Hematopoietic multipotent progenitor cell treated with erythropoietin and hydrocortisone succinate and interleukin-3 and kit ligand, for 17 days (in vitro differentiated cells): ENCODE measurements at regions not wholly inside any gene's neighbourhood (a gene's known extent, or its start where the extent isn't known, plus 50 kb on each side); places are given as distances from the start of the nearest gene placed in this dataset.
"Not testable (repeated sequence)": the region's sequence is repeated elsewhere in the genome, so short reads cannot be mapped to it uniquely, and the experiment has no call there.

Experiments
- DNase-seq: peaks from one replicate; pipeline ENCODE4 v3.0.0-alpha.2; 2015; ENCODE audit warnings: low spot score

- DNase-seq, result no peak
Measured at GRCh38 chr22:49676783-49677494, 150.7 kb downstream of the BRD1 start.

GRCh38 chr22:49676230-49676629 lies 151.4 kb downstream of the BRD1 start:
- DNase-seq, result no peak

GRCh38 chr22:49674479-49675050 lies 153.1 kb downstream of the BRD1 start:
- no peak for DNase-seq

- no peak for DNase-seq
Measured at GRCh38 chr22:49673048-49673447, 154.6 kb downstream of the BRD1 start.

GRCh38 chr22:49672014-49672516 lies 155.6 kb downstream of the BRD1 start:
- no peak for DNase-seq

GRCh38 chr22:49671331-49672013 lies 156.2 kb downstream of the BRD1 start:
- DNase-seq, result no peak

- no peak for DNase-seq
Measured at GRCh38 chr22:49670456-49671330, 157.0 kb downstream of the BRD1 start.

GRCh38 chr22:49669969-49670455 lies 157.7 kb downstream of the BRD1 start:
- DNase-seq, result not testable (repeated sequence)

- DNase-seq, result not testable (repeated sequence)
Measured at GRCh38 chr22:49669427-49669968, 158.2 kb downstream of the BRD1 start.

- no peak for DNase-seq
Measured at GRCh38 chr22:49668402-49668801, 159.3 kb downstream of the BRD1 start.

GRCh38 chr22:49667236-49667635 lies 160.4 kb downstream of the BRD1 start:
- DNase-seq, result no peak

- no peak for DNase-seq
Measured at GRCh38 chr22:49666146-49666809, 161.4 kb downstream of the BRD1 start.

GRCh38 chr22:49664891-49665290 lies 162.8 kb downstream of the BRD1 start:
- no peak for DNase-seq

- DNase-seq, result no peak
Measured at GRCh38 chr22:49664371-49664881, 163.2 kb downstream of the BRD1 start.

- no peak for DNase-seq
Measured at GRCh38 chr22:49663823-49664222, 163.8 kb downstream of the BRD1 start.

- no peak for DNase-seq
Measured at GRCh38 chr22:49663311-49663711, 164.4 kb downstream of the BRD1 start.

GRCh38 chr22:49662681-49663080 lies 165.0 kb downstream of the BRD1 start:
- DNase-seq, result no peak

GRCh38 chr22:49660794-49661781 lies 166.6 kb downstream of the BRD1 start:
- DNase-seq, result no peak

- no peak for DNase-seq
Measured at GRCh38 chr22:49660321-49660720, 167.4 kb downstream of the BRD1 start.

- no peak for DNase-seq
Measured at GRCh38 chr22:49659924-49660315, 167.8 kb downstream of the BRD1 start.
